SIG-M5 treated with dmso at 0.1 percent for 504 hours (cell line): ENCODE measurements at regions not wholly inside any gene's neighbourhood (a gene's known extent, or its start where the extent isn't known, plus 50 kb on each side); places are given as distances from the start of the nearest gene placed in this dataset.

Experiments used
- DNase-seq: peaks from one replicate; lab custom pipeline; 2025; ENCODE audit not compliant: unreplicated experiment; lab: John Stamatoyannopoulos, UW

DNA sequence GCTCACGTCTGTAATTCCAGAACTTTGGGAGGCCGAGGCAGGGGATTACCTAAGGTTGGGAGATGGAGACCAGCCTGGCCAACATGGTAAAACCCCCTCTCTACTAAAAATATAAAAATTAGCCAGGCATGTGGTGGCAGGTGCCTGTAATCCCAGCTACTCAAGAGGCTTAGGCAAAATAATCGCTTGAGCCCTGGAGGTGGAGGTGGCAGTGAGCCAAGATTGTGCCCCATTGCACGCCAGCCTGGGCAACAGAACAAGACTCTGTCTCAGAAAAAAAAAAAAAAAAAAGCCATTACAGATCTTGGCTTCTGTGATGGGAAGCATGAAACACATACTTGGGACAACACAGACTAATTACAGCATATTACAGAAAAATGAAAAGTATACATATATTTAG, 1404.5 kb upstream of the SPRY2 start:
- DNase-seq, result no peak

DNA sequence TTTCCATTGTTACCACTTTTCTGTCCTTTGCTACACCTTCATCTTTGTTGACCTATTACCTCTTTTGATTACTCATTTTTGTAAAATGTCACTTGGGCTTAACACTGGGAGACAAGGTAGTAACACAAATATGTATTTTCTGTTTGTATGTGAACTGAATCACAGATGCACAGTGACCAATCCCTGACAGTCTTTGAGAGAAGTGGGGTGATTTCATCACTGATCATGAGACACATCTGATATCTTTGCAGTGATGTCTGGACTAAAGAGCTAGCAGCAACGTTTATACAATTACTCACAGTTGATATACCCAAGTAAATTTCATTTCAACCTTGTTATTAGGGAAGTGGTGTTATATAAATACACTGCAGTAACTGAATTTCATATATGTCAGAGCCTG, 1397.4 kb upstream of the SPRY2 start:
- no peak for DNase-seq

DNA sequence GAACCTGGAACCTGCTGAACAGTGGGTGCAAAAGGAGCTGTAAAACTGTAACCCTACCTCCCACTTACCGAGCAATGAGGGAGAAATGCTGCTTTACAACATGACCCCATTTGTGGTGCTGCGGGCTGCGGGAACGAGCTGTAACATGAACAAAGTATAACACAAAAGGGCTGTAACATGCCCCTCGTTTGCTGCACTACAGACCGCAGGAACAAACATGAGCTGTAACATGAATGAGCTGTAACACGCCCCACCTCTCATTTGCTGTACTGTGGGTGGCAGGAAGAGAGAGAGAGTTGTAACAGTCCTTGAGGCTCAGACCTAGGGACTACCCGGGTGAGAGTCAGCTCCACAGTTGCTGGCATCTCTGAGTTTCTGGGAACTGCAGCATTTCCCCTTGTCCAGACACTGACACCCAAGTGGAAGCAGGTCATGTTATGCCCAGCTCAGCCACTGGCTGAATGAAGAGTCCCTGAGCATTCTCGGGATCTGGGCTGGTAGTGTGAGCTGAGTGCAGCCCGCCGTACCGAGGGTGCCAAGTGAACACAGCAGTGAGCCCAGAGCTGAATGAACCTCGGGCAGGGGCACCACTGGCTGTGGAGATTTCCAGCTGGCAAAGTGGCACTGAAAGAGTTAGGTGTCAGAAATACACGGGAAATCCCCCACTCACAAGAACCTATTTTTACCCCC, 1385.3 kb upstream of the SPRY2 start:
- DNase-seq, result no peak

- DNase-seq, result no peak
These were observed 1381.5 kb upstream of the SPRY2 start for GRCh38 chr13:81722456-81722855.

DNA sequence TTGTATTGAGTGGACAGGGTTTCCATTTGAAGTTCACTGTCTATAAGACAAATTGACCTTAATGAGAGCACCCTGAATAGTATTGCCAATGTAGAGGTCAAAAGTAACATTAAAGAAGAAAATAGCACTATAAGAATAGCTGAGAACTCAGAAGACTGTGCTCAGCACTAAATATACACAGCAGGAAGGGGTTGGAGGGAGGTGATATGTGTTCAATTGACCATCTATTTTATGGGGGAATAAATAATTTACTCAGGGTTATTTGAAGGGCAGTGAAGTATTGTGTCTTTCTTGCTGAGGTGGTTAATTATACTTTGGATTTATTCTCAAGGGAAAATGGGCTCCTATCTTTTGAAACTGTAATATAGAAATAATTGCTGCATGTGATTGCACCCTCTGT, 1380.5 kb upstream of the SPRY2 start:
- no peak for DNase-seq

DNA sequence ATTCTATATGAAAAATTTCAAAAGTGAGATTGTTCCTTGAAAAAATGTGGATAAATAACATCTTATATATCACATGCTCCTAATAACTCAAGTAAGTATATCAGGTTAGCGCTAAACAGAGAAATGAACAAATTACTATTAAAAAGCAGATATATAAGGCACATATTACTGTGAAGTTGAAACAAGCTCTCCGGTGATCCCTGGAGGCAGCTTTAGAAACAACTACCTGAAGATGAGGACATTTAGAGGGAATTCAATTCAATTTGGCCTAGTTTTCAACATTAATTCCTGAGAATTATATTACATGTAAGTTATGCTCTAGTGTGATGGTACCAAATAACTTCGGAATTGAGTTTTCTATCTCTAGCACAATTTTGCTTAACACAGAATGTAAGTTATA, 1373.6 kb upstream of the SPRY2 start:
- DNase-seq, result no peak

- no peak for DNase-seq
These were observed 1372.3 kb upstream of the SPRY2 start for GRCh38 chr13:81713201-81713600.

- no peak for DNase-seq
These were observed 1356.9 kb upstream of the SPRY2 start for GRCh38 chr13:81697826-81698225.

GRCh38 chr13:81686877-81687276, 1346.0 kb upstream of the SPRY2 start:
- no peak for DNase-seq

GRCh38 chr13:81683521-81683920, 1342.6 kb upstream of the SPRY2 start:
- no peak for DNase-seq

GRCh38 chr13:81682081-81682630, 1341.2 kb upstream of the SPRY2 start:
- peak; percentile 40 for DNase-seq

- no peak for DNase-seq
These were observed 1336.9 kb upstream of the SPRY2 start for GRCh38 chr13:81677857-81678256.

DNA sequence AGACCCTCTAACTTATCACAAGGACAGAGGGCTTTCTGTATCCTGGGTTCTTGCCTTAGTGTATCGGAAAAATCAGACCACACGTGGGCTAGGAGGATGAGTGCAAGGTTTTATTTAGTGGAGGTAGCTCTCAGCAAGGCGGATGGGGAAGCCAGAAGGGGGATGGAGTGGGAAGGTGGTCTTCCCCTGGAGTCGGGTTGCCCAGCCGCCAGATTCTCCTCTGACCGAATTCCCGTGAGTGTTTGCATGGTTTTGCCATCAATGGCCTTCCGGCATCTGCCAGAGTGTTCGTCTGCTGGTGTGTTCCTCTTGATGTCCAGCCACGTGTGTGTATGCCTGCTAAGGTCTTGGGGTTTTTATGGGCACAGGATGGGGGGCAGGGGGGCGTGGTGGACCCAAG, 1335.1 kb upstream of the SPRY2 start:
- no peak for DNase-seq

GRCh38 chr13:81671064-81671463, 1330.1 kb upstream of the SPRY2 start:
- DNase-seq, result no peak

DNA sequence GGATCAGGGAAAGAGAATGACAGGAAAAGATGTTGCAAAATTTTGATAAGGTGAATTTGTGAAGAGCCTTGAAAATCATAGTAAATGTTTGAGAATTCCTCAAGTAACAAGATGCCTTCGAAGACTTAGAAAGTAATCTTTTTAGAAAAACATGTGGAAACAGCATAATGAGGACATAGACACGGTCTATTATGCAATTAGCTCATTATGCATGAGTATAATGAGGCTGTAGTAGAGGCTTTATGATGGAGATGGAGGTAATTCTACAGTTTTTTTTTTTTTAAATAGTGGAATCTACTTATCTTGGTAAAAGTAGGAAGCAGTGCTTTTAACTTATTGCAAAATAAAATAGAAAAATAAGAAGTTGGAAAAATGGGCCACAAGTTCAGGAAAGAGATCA, 1329.1 kb upstream of the SPRY2 start:
- DNase-seq, result peak; percentile 3

DNA sequence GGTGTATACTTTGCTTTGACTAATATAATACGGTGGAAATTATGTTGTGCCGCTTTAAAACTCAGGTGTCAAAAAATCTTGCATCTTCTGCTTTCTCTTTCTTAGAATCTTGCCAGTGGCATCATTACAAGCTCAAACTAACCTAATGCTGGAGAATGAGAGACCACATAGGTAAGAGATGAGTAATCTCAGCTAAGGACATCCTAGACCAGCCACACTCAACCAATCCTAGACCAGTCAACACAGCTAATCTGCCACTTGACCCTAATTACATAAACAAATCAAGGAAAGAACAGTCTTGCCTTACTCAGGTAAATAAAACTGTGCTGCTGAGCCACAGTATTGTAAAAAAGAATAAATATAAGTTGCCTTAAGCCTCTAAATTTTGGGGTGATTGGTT, 1323.9 kb upstream of the SPRY2 start:
- DNase-seq, result no peak

DNA sequence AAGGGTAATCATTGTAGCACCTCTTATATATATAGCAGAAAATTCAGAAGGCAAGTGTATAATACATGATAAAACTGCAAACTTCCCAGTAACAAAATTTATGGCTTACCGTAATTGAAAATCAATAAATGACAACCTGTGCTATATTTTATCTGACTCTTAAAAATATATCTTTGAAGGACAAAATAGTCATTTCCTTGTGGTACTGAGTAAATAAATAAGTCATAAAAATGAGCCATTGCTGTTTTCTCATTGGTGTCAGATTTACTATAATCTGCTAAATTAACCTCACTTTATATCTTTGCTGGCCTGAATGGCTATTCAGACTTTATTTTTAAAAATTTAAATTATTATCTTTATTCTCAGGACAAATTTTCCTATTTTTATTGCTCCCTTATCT, 1319.1 kb upstream of the SPRY2 start:
- no peak for DNase-seq

DNA sequence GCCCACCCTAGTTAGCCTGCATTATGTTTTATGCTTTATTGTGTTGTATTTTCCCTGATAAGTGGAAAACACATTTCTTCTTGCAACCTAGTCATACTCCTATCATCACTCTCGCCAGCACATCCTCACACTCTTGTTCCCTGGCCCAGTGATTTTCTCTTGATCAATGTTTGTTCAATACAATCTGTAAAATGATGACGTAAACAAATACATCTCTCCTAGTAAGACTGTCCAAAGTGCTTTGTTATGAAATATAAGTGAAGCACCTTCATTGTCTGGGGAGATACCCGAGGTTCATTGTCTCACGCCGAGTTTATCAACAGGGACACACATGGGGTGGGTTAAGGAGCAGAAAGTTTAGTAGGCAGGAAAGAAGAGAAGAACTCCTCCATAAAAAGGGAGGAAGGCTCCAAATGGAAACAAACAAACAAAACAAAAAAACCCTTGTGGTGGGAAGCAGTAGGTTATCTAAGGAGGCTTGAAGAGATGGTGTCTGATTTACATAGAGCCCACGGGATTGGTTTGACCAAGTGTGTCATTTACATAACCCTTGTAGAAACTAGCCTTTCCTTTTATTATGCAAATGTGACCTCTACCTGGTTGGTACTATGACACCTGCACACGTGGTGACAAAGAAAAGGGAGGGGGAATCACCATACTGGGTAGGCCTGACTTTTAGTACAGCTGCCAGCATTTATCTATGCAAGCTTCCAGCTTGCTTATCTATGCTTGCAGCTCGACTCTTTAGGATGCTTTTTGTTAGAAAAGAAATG, 1317.9 kb upstream of the SPRY2 start:
- DNase-seq, result no peak

DNA sequence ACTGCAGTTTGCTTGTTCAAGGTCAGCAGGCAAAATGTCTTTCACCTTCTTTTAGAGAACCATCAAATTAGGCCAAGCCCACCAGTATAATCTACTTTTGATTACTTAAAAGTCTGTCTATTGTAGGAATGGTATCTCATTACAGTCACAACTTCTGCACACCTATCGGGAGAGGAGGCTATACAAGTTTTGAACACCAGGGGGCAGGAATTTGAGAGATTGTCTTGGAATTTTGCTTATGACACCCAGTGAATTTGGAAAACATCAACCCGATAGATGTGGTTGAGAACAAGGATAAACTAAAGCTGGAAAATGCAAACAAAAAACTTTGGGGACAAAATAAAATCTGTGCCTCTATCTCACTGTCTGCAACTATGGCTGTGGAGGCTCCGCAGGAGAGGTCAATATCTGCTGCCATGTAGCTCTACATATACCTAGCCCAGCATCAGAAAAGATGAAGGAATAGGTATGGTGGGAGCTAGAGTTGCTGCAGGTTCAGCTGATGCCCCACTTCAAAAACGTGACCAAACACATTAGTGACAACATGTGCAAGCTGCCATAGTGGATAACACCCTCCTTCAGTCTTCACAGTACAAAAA, 1299.2 kb upstream of the SPRY2 start:
- no peak for DNase-seq

DNA sequence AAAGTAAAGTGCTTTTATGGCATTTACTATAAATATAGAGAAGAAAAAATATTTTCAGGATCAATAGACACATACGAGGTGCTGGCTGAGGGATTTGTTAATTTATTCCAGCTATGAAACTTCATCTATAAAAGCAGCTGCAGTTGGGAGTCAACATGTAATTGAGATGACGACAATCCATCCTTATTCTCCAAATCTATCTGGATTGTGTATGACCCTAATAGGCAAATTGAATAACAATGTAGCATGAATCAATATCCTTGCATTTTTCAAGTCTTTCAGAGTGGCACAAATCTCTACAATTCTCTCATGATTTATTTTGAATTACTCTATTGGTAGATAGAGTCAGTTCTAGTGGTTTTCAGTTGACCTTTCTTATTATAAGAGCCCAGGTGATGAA, 1296.5 kb upstream of the SPRY2 start:
- no peak for DNase-seq

DNA sequence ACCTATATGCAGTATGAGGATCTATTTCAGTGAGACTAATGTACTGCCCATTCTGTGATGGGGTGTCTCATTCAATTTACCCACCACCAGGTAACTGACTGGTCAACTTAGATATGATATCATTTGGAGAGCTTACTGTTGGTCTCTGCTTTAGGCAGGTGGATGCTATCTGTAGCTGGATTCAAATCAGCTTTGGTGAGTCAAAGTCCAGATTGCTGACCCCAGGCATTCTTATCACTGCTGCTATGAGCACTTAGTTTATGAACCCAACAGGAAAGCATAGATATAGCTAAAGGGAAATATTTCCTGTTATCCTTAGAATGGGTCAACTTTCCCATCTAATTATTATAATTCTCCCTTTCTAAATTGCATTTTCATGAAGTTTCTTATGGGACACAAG, 1295.2 kb upstream of the SPRY2 start:
- DNase-seq, result no peak

GRCh38 chr13:81615031-81615430, 1274.1 kb upstream of the SPRY2 start:
- DNase-seq, result no peak
